ENCODE measurements at regions not wholly inside any gene's neighbourhood (a gene's known extent, or its start where the extent isn't known, plus 50 kb on each side); places are given as distances from the start of the nearest gene placed in this dataset.
A peak's percentile ranks its signal among the peaks of the same experiment; 100 is the strongest.
"Not testable (repeated sequence)": the region's sequence is repeated elsewhere in the genome, so short reads cannot be mapped to it uniquely, and the experiment has no call there.

DNA sequence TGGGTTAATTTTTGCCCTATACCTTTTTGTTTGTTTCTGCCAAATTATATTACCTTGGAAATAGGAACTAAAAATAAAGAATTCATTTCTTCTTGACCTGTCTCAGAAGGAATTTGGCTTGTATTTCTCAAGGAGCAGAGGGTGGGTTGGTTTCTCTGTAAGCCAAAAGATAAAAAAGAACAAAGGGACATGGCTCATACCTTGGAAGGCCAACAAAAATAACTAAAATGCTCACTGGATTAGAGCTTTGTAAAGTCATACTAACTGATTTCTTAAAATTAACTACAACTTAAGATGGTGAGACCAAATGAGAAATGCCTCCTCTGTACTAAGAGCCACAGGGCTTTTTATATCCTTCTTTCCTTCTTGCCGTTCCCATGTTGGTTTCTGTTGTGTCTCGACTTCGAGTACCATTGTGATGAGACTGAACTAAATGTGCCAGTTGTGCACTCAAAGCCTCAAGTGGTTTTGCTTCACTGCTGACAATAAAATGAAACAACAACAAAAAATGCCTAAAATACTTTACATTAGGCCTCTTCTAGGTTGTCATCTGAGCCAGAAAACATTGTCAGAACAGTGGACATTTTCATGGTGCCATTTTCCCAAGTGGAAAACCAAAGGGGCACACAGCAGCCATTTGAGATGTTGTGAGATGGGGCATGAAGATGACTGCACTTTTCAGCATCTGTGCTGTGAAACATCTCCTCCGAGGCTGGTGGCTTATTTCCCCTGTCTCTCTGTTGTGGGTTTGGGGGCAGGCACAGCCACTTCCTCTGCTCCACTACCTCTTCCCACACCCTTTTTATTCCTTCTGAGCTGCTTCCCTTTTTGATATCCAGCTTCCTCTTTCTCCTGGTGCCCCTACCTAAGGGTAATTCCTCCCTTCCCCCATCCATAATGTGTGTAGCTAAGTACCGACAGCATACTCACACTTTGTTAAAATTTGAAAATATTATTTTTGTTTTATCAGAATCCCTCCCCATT lies 51.8 kb upstream of the AGR3 start:
- DNase-seq, result peak; percentile 17 to 82

DNA sequence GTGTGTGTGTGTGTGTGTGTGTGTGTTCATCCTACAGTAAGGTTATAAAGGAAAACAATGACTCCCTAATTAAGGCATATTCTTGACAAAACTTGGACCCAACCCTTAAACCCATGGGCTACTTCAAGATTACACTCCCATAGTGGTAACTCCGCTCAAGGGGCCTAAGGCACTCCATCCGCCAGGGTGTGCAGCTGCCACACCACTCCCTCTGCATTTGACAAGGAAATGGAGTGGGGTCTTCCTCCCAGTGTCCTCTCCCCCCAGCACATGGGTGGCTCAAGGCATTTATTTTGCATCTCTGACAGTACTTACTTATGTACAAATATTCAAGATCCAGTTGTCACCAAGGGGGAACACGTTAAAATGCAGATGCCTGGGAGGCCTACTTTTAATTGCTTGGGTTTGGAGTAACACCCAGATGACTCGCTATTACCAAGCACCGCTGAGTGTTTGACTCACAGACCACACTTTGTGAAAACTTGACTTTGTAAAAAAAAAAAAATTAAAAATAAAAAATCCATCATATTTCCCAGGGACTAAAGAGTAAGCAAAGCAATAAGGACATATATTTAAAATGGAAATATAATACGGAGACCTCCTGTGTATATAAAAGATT lies 53.0 kb upstream of the AGR3 start:
- DNase-seq, result peak in 1 of 2 donors; percentile 25

DNA sequence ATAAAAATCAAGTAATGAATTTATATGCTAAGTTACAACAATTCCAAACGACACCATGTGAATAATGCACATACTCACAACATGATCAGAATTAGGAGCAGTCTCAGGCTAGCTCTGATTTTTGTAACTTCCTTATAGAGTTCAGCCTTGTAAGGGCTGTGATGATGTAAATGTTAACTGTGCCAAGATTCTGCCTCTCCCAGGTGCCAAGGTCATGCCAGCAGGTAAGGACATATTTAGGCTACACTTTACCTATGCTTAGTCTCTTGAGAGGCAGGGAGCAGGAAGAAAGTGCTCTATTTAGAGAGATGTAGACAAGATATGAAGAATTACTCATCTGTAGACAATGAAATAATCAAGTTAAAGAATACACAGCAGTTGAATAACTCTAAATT lies 53.6 kb upstream of the AGR3 start:
- DNase-seq, result no peak

DNA sequence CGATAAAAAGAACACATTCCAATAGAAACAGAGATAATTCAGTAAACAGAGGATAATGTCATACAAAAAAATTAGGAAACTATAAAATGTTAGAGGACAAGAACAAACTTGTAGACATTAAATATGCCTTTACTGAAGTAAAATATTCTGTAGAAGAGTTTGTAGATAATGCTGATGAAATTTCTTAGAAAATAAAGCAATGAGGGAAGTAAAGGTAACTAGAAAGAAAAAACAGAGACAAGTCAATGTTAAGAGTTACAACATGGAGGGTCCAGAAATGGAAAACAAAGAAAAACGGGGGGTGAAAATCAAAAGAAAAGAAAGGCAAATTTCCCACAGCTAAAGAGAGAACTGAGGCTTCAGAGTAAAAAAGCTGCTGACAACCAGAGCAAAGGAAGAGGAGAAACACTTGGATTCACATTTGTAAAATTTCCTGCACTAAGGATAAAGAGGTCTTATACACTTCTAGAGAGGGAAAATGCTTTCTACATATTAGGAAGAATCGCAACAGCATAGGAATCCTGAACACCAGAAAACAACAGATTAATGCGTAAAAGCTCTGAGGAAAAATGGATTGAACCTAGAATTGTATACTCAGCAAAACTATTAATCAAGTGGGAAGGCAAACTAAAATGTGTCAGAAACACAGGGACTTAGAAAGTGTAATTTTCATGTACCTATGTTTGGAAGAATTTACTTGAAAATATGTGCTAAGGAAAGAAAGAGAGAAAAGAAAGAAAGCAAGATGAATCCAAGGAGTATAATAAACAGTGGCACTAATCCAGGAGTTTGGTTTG lies 55.0 kb upstream of the AGR3 start:
- DNase-seq, result no peak

DNA sequence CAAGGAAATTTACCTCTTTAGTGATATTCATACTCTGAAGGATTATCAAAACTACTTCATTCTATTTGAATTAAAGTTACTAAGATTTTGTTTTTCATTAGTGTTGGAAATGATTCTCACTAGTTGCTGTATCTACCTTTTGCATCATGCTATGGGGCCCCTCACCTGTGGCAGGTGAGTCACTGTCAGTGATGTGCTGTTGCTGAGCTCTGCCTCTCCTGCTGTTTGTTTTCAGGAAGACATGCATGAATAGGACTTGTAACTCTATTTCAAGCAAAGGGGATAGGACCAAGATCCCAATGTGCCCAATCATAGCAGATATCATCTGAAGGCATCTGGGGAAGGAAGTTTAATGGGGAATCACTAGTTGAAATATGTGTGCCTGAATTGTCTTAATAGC lies 57.4 kb upstream of the AGR3 start:
- DNase-seq, result no peak

DNA sequence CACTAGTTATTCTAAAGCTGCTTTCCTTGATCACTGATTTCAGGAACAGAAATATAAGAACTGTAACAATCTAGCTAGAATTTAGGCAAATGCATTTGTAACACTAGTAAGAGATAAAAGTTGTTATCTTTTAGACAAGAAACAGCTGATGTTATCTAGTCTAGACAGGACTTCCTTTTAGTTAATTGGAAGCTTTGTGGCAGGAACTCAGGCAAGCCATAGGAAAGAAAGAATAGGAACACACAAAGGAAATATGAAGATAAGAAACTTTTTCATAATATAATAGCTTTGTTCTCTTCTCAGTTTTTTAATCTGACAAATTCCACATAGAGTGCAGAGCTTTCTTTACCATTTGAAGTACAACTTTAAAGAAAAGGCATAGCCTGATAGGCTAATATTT lies 59.0 kb upstream of the AGR3 start:
- peak in 1 of 2 donors; percentile 47 for DNase-seq

DNA sequence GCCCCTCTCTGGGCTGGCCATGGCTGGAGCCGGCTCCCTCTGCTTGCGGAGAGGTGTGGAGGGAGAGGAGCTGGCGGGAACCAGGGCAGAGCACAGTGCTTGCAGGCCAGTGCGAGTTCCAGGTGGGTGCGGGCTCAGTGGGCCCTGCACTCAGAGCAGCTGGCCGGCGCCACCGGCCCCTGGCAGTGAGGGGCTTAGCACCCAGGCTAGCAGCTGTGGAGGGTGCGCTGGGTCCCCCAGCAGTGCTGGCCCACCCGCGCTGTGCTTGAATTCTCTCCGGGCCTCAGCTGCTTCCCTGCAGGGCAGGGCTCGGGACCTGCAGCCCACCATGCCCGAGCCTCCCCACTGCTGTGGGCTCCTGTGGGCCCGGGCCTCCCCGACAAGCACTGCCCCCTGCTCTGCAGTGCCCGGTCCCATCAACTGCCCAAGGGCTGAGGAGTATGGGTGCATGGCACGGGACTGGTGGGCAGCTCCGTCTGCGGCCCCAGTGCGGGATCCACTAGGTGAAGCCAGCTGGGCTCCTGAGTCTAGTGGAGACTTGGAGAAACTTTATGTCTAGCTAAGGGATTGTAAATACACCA lies 61.2 kb upstream of the AGR3 start:
- no peak for DNase-seq

DNA sequence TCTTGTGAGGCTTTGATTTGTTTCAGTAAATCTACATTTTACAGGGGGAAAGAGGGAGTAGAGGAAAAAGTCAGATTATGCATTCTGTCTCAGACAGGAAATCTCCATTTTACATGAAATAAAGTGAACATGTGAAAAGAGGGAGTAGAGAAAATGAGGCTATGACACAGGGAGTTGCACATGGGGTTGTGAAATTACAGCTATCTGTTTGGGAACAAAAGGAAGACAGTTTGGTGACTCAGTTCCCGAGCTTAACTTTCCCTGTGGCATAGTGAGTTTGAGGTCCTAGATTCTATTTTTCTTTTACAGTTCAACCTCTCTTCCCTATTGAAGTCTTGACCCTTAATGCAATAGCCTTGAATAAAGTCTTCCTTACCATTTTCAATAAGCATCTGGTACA lies 63.2 kb upstream of the AGR3 start:
- DNase-seq, result no peak

DNA sequence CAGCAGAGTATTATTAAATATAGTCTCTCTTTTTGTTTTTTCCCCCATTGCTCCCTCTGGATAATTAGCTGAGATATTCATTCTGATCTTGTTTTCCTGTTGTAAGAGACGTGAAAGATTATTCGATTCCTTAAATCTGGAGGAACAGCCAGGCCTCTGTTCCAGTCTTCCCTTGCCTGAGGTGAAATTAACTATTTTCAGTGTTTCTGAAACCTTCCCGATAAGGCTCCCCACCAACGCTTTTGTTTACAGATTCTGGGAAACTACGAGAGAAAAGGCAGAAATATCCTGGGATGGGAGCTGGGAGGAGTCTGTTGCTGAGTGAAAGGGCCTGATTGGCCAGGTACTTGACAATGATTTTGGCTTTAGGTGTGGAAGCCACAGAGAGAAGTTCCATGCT lies 63.6 kb upstream of the AGR3 start:
- no peak for DNase-seq

DNA sequence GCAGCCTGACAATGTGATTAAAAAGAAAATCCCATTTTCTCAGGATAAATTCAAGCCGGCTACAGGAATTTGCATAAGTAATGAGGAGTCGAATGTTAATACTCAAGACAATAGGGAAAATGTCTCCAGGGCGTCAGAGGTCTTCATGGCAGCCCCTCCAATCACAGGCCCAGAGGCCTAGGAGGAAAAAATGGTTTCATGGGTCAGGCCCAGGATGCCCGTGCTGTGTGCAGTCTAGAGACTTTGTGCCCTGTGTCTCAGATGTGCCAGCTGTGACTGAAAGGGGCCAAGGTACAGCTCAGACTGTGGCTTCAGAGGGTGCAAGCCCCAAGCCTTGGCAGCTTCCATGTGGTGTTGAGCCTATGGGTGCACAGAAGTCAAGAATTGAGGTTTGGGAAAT lies 66.3 kb upstream of the AGR3 start:
- not testable (repeated sequence) for DNase-seq

DNA sequence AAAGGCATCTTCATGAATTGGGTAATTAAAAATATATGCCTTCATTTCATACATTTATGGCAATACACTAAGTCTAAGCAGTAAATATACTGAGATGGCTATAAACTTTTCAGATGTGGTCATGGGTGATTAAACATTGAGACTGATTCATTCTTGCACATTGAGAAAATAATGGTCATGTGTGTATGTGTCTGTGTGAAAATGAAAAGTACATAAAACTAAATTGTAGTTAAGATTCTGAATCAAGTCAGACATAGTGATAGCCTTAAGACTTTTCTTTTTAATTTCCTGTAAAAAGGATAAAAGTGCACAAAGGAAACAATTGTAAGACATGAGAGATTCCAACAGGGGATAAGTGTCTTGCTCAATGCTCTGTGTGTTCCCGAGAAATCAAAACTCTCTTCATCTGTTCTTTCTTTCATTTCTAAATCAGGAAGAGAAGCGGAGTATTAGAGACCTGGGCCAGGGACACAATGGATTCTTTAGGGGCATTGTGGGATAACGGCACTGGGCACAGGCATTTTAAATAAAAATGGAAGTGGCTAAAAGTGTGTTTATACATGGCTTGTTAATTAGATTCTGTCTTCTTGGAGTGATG lies 69.8 kb upstream of the AGR3 start:
- DNase-seq, result no peak

DNA sequence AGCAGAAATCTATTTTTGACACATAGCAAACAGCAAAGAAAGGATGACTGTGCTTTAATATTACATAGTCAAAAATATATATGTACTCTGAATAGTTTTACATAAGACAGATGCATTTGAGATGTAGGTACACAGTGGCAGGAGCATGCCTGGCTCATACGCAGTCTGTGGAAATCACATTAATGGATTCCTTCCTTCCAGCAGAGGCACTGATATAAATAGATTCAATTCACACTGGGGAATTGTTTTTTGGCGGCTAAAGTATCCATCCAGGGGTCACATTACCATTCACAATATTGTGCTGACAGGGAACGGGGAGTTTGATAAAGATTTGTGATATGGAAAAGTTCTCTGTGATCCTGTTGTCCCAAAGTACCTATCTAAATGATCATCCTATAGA lies 72.5 kb upstream of the AGR3 start:
- DNase-seq, result no peak

DNA sequence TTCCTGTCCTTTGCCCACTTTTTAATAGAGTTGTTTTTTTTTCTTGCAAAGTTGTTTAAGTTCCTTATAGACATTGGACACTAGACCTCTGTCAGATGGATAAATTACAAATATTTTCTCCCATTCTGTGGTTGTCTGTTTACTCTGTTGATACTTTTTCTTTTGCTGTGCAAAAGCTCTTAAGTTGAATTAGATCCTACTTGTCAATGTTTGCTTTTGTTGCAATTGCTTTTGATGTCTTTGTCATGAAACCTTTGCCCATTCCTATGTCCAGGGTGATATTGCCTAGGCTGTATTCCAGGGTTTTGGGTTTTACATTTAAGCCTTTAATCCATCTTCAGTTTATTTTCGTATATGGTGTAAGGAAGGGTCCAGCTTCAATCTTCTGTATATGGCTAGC lies 76.9 kb upstream of the AGR3 start:
- DNase-seq, result no peak

DNA sequence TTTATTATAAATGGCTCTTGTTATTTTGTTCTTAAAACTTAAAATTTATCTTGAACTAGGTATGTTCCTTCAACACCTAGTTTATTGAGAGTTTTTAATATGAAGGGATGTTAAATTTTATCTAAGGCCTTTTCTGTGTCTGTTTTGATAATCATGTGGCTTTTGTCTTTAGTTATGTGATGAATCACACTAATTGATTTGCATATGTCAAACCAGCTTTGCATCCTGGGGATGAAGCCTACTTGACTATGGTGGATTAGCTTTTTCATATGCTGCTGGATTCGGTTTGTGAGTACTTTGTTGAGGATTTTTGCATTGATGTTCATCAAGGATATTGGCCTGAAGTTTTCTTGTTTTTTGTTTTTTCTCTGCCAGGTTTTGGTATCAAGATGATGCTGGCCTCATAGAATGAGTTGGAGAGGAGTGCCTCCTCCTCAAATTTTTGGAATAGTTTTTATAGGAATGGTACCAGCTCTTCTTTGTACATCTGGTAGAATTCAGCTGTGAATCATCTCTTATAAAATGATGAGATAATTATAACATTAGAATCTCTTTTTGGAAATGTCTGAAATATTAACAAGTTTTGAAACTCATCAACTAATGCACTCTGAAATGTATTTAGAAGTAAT lies 78.7 kb upstream of the AGR3 start:
- no peak for DNase-seq

DNA sequence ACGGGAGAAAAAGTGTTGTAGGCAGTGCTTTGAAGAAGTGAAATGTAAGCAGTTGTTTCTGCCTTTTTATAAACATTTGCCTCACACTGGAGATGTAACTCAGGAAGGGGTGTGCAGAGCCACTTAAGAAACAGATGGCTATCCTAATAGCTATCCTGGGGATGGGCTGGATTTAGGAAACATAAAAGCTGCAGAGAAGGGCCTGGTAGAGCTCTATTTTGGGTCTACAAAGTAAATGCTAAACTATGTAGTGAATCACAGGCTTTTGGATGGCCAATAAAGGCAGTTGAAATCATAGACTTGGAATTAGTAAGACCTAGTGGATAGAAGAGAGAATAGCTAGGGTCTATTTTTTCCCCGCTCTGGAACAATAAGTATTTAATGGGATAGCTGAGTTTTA lies 79.9 kb upstream of the AGR3 start:
- DNase-seq, result no peak

DNA sequence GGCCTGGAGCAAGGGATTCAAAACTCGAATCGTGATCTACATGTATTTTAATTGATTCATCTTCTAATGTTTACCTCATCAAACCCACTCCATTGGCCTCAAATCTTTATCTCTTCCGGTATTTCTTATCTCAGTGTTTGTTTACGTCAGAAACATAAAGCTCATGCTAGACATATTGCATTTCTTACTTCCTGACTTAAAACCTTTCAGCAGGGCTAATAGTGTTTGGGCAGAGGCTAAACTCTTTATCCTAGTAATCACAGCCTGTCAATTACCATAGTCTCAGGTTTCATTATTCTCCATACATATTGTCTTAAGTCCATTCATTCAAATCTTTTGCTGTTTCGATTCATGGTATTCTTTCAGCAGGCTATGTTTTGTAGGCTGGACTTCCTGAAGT lies 81.3 kb upstream of the AGR3 start:
- DNase-seq, result no peak

DNA sequence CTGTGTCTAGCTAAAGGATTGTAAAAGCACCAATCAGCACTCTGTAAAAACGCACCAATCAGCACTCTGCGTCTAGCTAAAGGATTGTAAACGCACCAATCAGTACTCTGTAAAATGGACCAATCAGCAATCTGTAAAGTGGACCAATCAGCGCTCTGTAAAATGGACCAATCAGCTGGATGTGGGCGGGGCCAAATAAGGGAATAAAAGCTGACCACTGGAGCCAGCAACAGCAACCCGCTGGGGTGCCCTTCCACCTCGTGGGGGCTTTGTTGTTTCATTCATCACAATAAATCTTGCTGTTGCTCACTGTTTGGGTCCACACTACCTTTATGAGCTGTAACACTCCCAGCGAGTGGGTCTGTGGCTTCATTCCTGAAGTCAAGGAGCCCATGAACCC lies 83.9 kb upstream of the AGR3 start:
- DNase-seq, result not testable (repeated sequence)

DNA sequence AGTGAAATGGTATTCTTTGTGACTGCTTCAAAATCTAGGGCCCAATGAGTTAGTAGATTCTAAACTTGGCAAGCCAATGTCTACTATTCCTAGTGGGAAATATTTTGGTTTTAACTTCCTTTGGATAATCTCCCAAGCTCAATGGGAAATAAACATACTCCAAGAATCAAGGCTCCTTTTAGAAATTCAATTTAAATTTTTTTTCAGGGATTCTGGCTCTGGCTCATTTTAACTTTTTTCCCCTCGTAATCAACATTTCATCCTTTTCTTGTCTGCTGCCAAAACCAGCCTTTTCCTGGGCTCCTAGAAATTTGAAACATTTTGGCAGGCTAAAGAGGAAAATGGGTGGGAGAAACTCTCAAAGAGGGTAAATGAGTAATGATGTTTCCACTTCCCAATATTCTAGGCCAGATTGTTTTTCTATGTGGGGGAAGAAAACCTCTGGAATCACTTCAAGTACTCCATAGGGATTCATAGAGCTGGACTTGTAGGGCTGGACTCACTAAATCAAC lies 85.6 kb upstream of the AGR3 start:
- no peak for DNase-seq

DNA sequence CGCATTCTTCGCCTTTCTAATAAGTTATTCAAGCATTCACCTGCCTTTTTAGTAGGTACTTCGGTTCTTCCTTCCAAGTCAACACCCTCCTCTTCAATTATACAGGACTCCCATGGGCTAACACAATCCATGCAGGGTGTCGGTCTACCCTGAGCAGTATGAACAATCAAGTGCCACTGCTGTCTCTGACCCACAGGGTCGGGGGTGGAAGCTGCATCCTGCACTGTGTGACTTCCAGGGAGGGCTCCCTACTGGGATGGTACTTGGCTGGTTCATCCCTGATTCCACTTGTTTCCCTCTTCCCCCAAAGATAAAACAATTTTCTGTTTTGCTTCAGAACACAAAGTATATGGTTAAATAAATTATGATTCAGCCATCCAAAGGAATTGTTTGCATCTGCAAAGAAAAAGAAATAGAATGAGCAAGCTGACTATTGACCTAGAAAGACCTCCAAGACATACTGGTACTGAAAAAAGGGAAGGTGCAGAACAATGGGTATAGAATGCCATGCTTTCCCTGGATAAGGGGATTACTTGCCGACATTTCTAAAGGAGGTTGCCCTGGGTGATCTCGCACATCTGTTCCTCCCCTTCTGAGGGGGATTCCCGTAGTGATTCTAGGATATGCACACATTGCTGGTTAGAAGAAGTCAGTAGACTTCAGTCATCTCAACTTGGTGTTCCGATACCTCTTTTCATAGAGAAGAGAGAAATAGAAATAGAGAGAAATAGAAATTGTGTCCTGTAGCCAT lies 89.1 kb upstream of the AGR3 start:
- no peak for DNase-seq

DNA sequence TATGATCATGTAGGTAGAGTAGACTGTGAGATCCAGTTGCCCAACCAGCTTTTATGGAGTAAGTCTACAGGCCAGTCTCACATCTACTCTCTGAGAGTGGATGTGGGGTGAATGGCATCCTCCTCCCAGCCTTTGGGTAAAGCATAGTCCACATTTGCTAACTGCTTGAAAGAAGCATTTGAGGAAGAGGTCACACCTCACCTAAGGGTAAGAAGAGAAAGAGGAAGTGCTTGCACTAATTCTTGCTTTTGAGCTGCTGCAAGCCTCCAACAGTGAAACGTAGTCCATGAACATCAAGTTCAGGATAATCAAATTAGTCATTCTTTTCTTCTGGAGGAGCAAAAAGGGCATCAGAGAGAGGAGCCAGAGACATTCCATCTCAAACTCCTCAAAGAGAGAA lies 93.9 kb upstream of the AGR3 start:
- DNase-seq, result peak in 1 of 2 donors; percentile 44

Measured in bone marrow (tissue), 2 donors.